MM.1S (cell line): ENCODE measurements at regions not wholly inside any gene's neighbourhood (a gene's known extent, or its start where the extent isn't known, plus 50 kb on each side); places are given as distances from the start of the nearest gene placed in this dataset.

Experiments used
- EZH2 ChIP-seq: fragments of 300-600 bp; sonication (generic); optimal IDR thresholded peaks from 2 replicates; pipeline ENCODE3; 2017; ENCODE audit warnings: low read depth, mild to moderate bottlenecking, antibody characterized with exemption, low read length, mixed read lengths
- TF ChIP-seq, protein P1 (sequence below): fragments of 300-600 bp; sonication (generic); IDR thresholded peaks from 2 replicates; pipeline ENCODE4 v1.5.1; 2016; ENCODE audit warnings: antibody characterized with exemption, low read length, mixed read lengths

DNA sequence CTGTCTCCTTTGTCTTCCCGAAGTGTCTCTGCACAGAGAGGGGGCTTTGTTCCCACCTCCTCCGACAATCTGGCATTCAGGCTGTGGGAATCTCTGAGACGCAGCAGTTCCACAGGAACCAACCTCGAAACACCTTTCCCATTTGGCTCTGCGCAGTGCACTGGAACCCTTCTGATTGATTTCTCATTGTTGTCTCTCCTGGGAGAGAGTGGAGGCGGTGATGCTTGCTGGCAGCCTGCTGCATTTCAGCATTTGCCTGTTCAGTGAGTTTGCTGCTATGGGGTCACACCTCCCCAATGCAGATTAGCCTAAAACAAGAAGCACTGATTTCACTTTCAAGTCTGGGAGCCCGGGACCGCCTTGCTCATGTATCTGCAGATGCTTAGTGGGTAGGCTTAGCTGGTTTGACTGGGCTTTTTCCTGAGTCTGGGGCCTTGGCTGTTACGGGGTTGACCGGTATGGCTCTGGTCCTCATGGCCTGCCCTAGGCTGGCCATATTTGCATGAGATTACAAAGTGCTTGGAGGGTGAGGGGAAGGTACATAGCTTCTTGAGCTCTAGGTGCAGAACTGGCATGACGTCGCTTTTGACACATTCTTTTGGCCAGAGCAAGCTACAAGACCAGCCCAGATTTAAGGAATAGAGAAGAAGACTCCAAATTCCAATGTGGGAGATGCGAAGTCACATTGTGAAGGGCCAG lies 695.3 kb downstream of the PTPRU start:
- TF ChIP-seq, protein P1, sequence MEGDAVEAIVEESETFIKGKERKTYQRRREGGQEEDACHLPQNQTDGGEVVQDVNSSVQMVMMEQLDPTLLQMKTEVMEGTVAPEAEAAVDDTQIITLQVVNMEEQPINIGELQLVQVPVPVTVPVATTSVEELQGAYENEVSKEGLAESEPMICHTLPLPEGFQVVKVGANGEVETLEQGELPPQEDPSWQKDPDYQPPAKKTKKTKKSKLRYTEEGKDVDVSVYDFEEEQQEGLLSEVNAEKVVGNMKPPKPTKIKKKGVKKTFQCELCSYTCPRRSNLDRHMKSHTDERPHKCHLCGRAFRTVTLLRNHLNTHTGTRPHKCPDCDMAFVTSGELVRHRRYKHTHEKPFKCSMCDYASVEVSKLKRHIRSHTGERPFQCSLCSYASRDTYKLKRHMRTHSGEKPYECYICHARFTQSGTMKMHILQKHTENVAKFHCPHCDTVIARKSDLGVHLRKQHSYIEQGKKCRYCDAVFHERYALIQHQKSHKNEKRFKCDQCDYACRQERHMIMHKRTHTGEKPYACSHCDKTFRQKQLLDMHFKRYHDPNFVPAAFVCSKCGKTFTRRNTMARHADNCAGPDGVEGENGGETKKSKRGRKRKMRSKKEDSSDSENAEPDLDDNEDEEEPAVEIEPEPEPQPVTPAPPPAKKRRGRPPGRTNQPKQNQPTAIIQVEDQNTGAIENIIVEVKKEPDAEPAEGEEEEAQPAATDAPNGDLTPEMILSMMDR: no peak
- no peak for TF ChIP-seq EZH2
